HL-60 (cell line): ENCODE measurements at regions not wholly inside any gene's neighbourhood (a gene's known extent, or its start where the extent isn't known, plus 50 kb on each side); places are given as distances from the start of the nearest gene placed in this dataset.

Source experiments
- DNase-seq, 2 experiments: peaks; one replicate each; pipeline ENCODE4 v3.0.0-alpha.2; 2010 to 2020; ENCODE audit warnings: low read depth in 1 of 2, low spot score in 1 of 2
- H3K27ac ChIP-seq: fragments of 250-450 bp; sonication (Bioruptor Pico); replicated peaks from 2 replicates; pipeline ENCODE4 v1.5.1; 2020; ENCODE audit warnings: mild to moderate bottlenecking, moderate library complexity
- H3K27me3 ChIP-seq: fragments of 250-450 bp; sonication (Bioruptor Pico); 2 replicates; pipeline ENCODE4 v1.5.1; 2021; ENCODE audit warnings: mild to moderate bottlenecking, moderate library complexity; ENCODE audit not compliant: insufficient read depth, poor library complexity, severe bottlenecking
- H3K4me3 ChIP-seq: replicated peaks from 2 replicates; pipeline ENCODE4 v1.5.1; 2011; ENCODE audit warnings: mild to moderate bottlenecking, control low read depth, low read length; ENCODE audit not compliant: insufficient read depth
- CTCF ChIP-seq: IDR thresholded peaks from one replicate; pipeline ENCODE4 v1.5.1; 2011; ENCODE audit warnings: low read length, control low read depth, inconsistent platforms; ENCODE audit not compliant: insufficient read depth
- GABPA ChIP-seq: IDR thresholded peaks from 2 replicates; pipeline ENCODE4 v1.6.1; 2012; ENCODE audit warnings: low read depth
- POLR2AphosphoS5 ChIP-seq: IDR thresholded peaks from 2 replicates; pipeline ENCODE4 v1.6.1; 2012; ENCODE audit warnings: low read depth
- REST ChIP-seq: IDR thresholded peaks from 2 replicates; pipeline ENCODE4 v1.6.1; 2012; ENCODE audit warnings: low read depth; ENCODE audit not compliant: insufficient replicate concordance
- SPI1 ChIP-seq: IDR thresholded peaks from 2 replicates; pipeline ENCODE4 v1.6.1; 2012; ENCODE audit warnings: low read depth, mild to moderate bottlenecking, borderline replicate concordance

GRCh38 chr4:83889802-83890201 lies 353.9 kb downstream of the GPAT3 start:
- DNase-seq, result no peak
- H3K27me3 ChIP-seq, result peaks cover 3% of the 10 kb centered on the region
- H3K4me3 ChIP-seq, result no peak overlapping the region
- H3K27ac ChIP-seq, result no peak overlapping the region
- TF ChIP-seq SPI1 (no peak), GABPA (no peak), CTCF (no peak), POLR2AphosphoS5 (no peak), REST (no peak)

GRCh38 chr4:83885256-83886182 lies 349.6 kb downstream of the GPAT3 start:
- no peaks in the 10 kb centered on the region for H3K27me3 ChIP-seq
- no peak overlapping the region for H3K4me3 ChIP-seq
- DNase-seq, result no peak
- TF ChIP-seq SPI1, result no peak
- no peak for TF ChIP-seq POLR2AphosphoS5
- TF ChIP-seq GABPA, result no peak
- TF ChIP-seq REST, result no peak
- no peak for TF ChIP-seq CTCF
- H3K27ac ChIP-seq, result no peak overlapping the region

- Histone ChIP-seq H3K4me3 (no peak overlapping the region), H3K27me3 (no peaks in the 10 kb centered on the region), H3K27ac (no peak overlapping the region)
- DNase-seq, result no peak
- TF ChIP-seq POLR2AphosphoS5 (no peak), CTCF (no peak), GABPA (no peak), SPI1 (no peak), REST (no peak)
Measured at GRCh38 chr4:83876047-83876446, 340.1 kb downstream of the GPAT3 start.
